LHCN-M2 (cell line): ENCODE measurements at regions not wholly inside any gene's neighbourhood (a gene's known extent, or its start where the extent isn't known, plus 50 kb on each side); places are given as distances from the start of the nearest gene placed in this dataset.
"Not testable (repeated sequence)": the region's sequence is repeated elsewhere in the genome, so short reads cannot be mapped to it uniquely, and the experiment has no call there.

Experiments
- DNase-seq: peaks from one replicate; pipeline ENCODE4 v3.0.0-alpha.2; 2012; ENCODE audit warnings: low read depth

GRCh38 chr12:86711731-86712130 is 455.5 kb upstream of the MGAT4C start:
- peak; percentile 50 for DNase-seq

GRCh38 chr12:86710109-86710508 is 453.9 kb upstream of the MGAT4C start:
- no peak for DNase-seq

- not testable (repeated sequence) for DNase-seq
Observed at GRCh38 chr12:86709017-86709416, 452.8 kb upstream of the MGAT4C start.

- DNase-seq: peak; percentile 83
Observed at GRCh38 chr12:86698641-86698980, 442.4 kb upstream of the MGAT4C start.

- no peak for DNase-seq
Observed at GRCh38 chr12:86697916-86698640, 441.9 kb upstream of the MGAT4C start.

- peak; percentile 75 for DNase-seq
Observed at GRCh38 chr12:86683568-86684304, 427.5 kb upstream of the MGAT4C start.

GRCh38 chr12:86681060-86681459 is 424.9 kb upstream of the MGAT4C start:
- DNase-seq: no peak

- DNase-seq: no peak
Observed at GRCh38 chr12:86675197-86675596, 419.0 kb upstream of the MGAT4C start.

- no peak for DNase-seq
Observed at GRCh38 chr12:86670986-86671385, 414.8 kb upstream of the MGAT4C start.

GRCh38 chr12:86669010-86669409 is 412.8 kb upstream of the MGAT4C start:
- DNase-seq: no peak

- DNase-seq: peak; percentile 43
Observed at GRCh38 chr12:86666316-86666715, 410.1 kb upstream of the MGAT4C start.

GRCh38 chr12:86663716-86664115 is 407.5 kb upstream of the MGAT4C start:
- DNase-seq: peak; percentile 60

- no peak for DNase-seq
Observed at GRCh38 chr12:86663173-86663572, 407.0 kb upstream of the MGAT4C start.

- DNase-seq: no peak
Observed at GRCh38 chr12:86662464-86662863, 406.3 kb upstream of the MGAT4C start.

- DNase-seq: peak; percentile 86
Observed at GRCh38 chr12:86660488-86661147, 404.4 kb upstream of the MGAT4C start.

- DNase-seq: no peak
Observed at GRCh38 chr12:86659985-86660384, 403.8 kb upstream of the MGAT4C start.

- DNase-seq: no peak
Observed at GRCh38 chr12:86658303-86658702, 402.1 kb upstream of the MGAT4C start.

GRCh38 chr12:86647800-86648199 is 391.6 kb upstream of the MGAT4C start:
- DNase-seq: no peak

GRCh38 chr12:86634456-86635410 is 378.5 kb upstream of the MGAT4C start:
- DNase-seq: peak; percentile 11

GRCh38 chr12:86627001-86627400 is 370.8 kb upstream of the MGAT4C start:
- DNase-seq: no peak

- DNase-seq: peak; percentile 11
Observed at GRCh38 chr12:86623267-86623666, 367.1 kb upstream of the MGAT4C start.

GRCh38 chr12:86621957-86622356 is 365.8 kb upstream of the MGAT4C start:
- DNase-seq: no peak
